ENCODE measurements at regions not wholly inside any gene's neighbourhood (a gene's known extent, or its start where the extent isn't known, plus 50 kb on each side); places are given as distances from the start of the nearest gene placed in this dataset.
"Not testable (repeated sequence)": the region's sequence is repeated elsewhere in the genome, so short reads cannot be mapped to it uniquely, and the experiment has no call there.

GRCh38 chr2:94708982-94709381 is 162.2 kb upstream of the TEKT4 start:
- not testable (repeated sequence) for TF ChIP-seq CTCF, POLR2A, EP300 (IDR thresholded peaks at IDR 0.05)

Measured in tibial nerve (tissue), 4 donors.